HepG2 (cell line): ENCODE measurements at regions not wholly inside any gene's neighbourhood (a gene's known extent, or its start where the extent isn't known, plus 50 kb on each side); places are given as distances from the start of the nearest gene placed in this dataset.

Source experiments
- ATAC-seq: fragments of 200-7000 bp; cut with Tn5 transposase; 3 replicates; pipeline ENCODE4 v1.9.1; 2020; ENCODE audit warnings: mild to moderate bottlenecking, moderate library complexity
- BruUV-seq: library from RNA; stranded (reverse); fragments of 400-500 nt; replicated peaks from 2 replicates; lab custom pipeline; 2021; lab: Mats Ljungman, UMichigan
- CTCF ChIA-PET: fragments of 300-600 bp; formaldehyde crosslinking; extraction: SDS; loops from one replicate; lab custom pipeline; 2021; ENCODE audit warnings: low total read pairs, inconsistent platforms, low intra/inter-chr PET ratio; lab: Yijun Ruan, JAX
- POLR2A ChIA-PET: fragments of 350-600 bp; sonication (Branson Sonifier 250); formaldehyde crosslinking; loops from one replicate; lab custom pipeline; 2020; ENCODE audit warnings: antibody characterized with exemption, inconsistent platforms; lab: Yijun Ruan, JAX
- DNase-seq: peaks from one replicate; pipeline ENCODE4 v3.0.0-alpha.2; 2015; ENCODE audit warnings: low spot score
- FAIRE-seq: peaks from 3 replicates; lab custom pipeline; 2011; peaks lifted over from hg19 to GRCh38; lab: Jason Lieb, UNC
- H2AFZ ChIP-seq: one replicate; pipeline ENCODE4 v1.6.1; 2011; ENCODE audit warnings: low read length, inconsistent platforms
- H3K27ac ChIP-seq: fragments of 300-600 bp; 3 replicates; pipeline ENCODE4 v1.8.0; 2011; ENCODE audit warnings: mixed run types, mild to moderate bottlenecking, mixed read lengths, low read length, inconsistent platforms; ENCODE audit not compliant: insufficient read depth; ENCODE audit errors: extremely low read length
- H3K27me3 ChIP-seq, 2 experiments: fragments of 200-600 bp in 1 of 2; 2 replicates in 1 of 2; 3 replicates in 1 of 2; pipeline versions ENCODE4 v1.6.0 to v1.8.0; 2011; ENCODE audit warnings: low read length in 2 of 2, mild to moderate bottlenecking in 2 of 2, moderate library complexity in 2 of 2, inconsistent platforms in 1 of 2; ENCODE audit not compliant: insufficient read depth in 2 of 2, control insufficient read depth in 1 of 2
- H3K36me3 ChIP-seq, 2 experiments: fragments of 200-600 bp in 1 of 2; replicated peaks in 1 of 2; 2 replicates in 1 of 2; 3 replicates in 1 of 2; pipeline versions ENCODE4 v1.5.1 to v1.8.0; 2011; ENCODE audit warnings: low read length in 2 of 2, inconsistent platforms in 1 of 2; ENCODE audit not compliant: insufficient read depth in 2 of 2, control insufficient read depth in 1 of 2
- H3K4me1 ChIP-seq: 2 replicates; pipeline ENCODE4 v1.5.1; 2012; ENCODE audit warnings: low read length, inconsistent platforms; ENCODE audit not compliant: insufficient read depth
- H3K4me2 ChIP-seq: 2 replicates; pipeline ENCODE4 v1.6.0; 2011; ENCODE audit warnings: low read depth, low read length, inconsistent platforms
- H3K4me3 ChIP-seq, 3 experiments: fragments of 200-600 bp in 1 of 3; sonication (generic), shearing (Covaris generic) in 1 of 3; replicated peaks in 1 of 3; 2 replicates each; pipeline ENCODE4 v1.5.1; 2011 to 2016; ENCODE audit warnings: low read length in 3 of 3, inconsistent platforms in 2 of 3, low read depth in 2 of 3, mild to moderate bottlenecking in 2 of 3, control low read depth in 1 of 3, mixed read lengths in 1 of 3; ENCODE audit not compliant: insufficient read depth in 1 of 3
- H3K79me2 ChIP-seq: one replicate; pipeline ENCODE4 v1.6.1; 2011; ENCODE audit warnings: low read length, inconsistent platforms; ENCODE audit not compliant: insufficient read depth
- H3K9ac ChIP-seq: 2 replicates; pipeline ENCODE4 v1.6.0; 2011; ENCODE audit warnings: mild to moderate bottlenecking, low read depth, low read length, inconsistent platforms; ENCODE audit not compliant: insufficient read depth
- H3K9me3 ChIP-seq: 2 replicates; pipeline ENCODE4 v1.5.1; 2012; ENCODE audit warnings: mild to moderate bottlenecking, low read length
- H4K20me1 ChIP-seq: 2 replicates; pipeline ENCODE4 v1.6.0; 2011; ENCODE audit warnings: inconsistent platforms, mild to moderate bottlenecking, low read length, moderate library complexity; ENCODE audit not compliant: insufficient read depth
- FUBP1 ChIP-seq: sonication (generic); formaldehyde crosslinking; IDR thresholded peaks from 2 replicates; pipeline ENCODE4 v1.5.1; 2020; ENCODE audit warnings: missing genetic modification reagents, mild to moderate bottlenecking, borderline replicate concordance
- MTA1 ChIP-seq: sonication (generic); formaldehyde crosslinking; IDR thresholded peaks from 2 replicates; pipeline ENCODE4 v1.4.0; 2020; ENCODE audit warnings: missing genetic modification reagents, mild to moderate bottlenecking, borderline replicate concordance
- MTA3 ChIP-seq: sonication (generic); formaldehyde crosslinking; IDR thresholded peaks from 2 replicates; pipeline ENCODE4 v1.4.0; 2020; ENCODE audit warnings: missing genetic modification reagents
- NBN ChIP-seq: fragments of 450-650 bp; conservative IDR thresholded peaks from 2 replicates; pipeline ENCODE4 v1.6.1; 2017
- POGZ ChIP-seq: sonication (generic); formaldehyde crosslinking; IDR thresholded peaks from 2 replicates; pipeline ENCODE4 v1.4.0; 2020; ENCODE audit warnings: mild to moderate bottlenecking, missing genetic modification reagents
- SMARCC2 ChIP-seq: fragments of 450-650 bp; IDR thresholded peaks from 2 replicates; pipeline ENCODE4 v1.6.1; 2017; ENCODE audit warnings: antibody characterized with exemption, mild to moderate bottlenecking
- TAF1 ChIP-seq: sonication (generic); formaldehyde crosslinking; IDR thresholded peaks from 2 replicates; pipeline ENCODE4 v1.4.0; 2020; ENCODE audit warnings: missing genetic modification reagents
- ZBTB1 ChIP-seq: sonication (generic); formaldehyde crosslinking; IDR thresholded peaks from 2 replicates; pipeline ENCODE4 v1.4.0; 2020; ENCODE audit warnings: missing genetic modification reagents, borderline replicate concordance
- ZNF234 ChIP-seq: sonication (generic); formaldehyde crosslinking; conservative IDR thresholded peaks from 2 replicates; pipeline ENCODE4 v1.5.1; 2020; ENCODE audit warnings: mild to moderate bottlenecking, missing genetic modification reagents
- WGBS: methylation state at CpG from one replicate; pipeline ENCODE4 v1.1.6; 2017; ENCODE audit warnings: low lambda C conversion rate; 5-methylcytosine and 5-hydroxymethylcytosine counted together
- in situ Hi-C: cut with HindIII; loops from 2 replicates; pipeline ENCODE4 v1.10.0; 2017; ENCODE audit warnings: low pct_unique_long_range_greater_than_20kb; ENCODE audit not compliant: extremely low pct_ligation_motif_present
- intact Hi-C: fragments of 100-400 bp; cut with micrococcal nuclease; formaldehyde crosslinking; loops from one replicate; pipeline ENCODE4 v1.10.0; 2022; ENCODE audit not compliant: unreplicated experiment
- TF ChIP-seq, protein P1 (sequence below): sonication (generic); formaldehyde crosslinking; IDR thresholded peaks from 2 replicates; pipeline ENCODE4 v1.4.0; 2020; ENCODE audit warnings: missing genetic modification reagents, mild to moderate bottlenecking, borderline replicate concordance
- TF ChIP-seq, protein P2 (sequence below): fragments of 450-650 bp; IDR thresholded peaks from 2 replicates; pipeline ENCODE4 v1.6.1; 2017; ENCODE audit warnings: mild to moderate bottlenecking
- TF ChIP-seq, protein P3 (sequence below), 2 experiments: sonication (generic) in 1 of 2; formaldehyde crosslinking in 1 of 2; IDR thresholded peaks; 2 replicates each; pipeline versions ENCODE4 v1.4.0 to v1.6.1; 2018 to 2020; ENCODE audit warnings: missing genetic modification reagents in 2 of 2, borderline replicate concordance in 1 of 2, low read depth in 1 of 2, mild to moderate bottlenecking in 1 of 2, missing biosample characterization in 1 of 2

DNA sequence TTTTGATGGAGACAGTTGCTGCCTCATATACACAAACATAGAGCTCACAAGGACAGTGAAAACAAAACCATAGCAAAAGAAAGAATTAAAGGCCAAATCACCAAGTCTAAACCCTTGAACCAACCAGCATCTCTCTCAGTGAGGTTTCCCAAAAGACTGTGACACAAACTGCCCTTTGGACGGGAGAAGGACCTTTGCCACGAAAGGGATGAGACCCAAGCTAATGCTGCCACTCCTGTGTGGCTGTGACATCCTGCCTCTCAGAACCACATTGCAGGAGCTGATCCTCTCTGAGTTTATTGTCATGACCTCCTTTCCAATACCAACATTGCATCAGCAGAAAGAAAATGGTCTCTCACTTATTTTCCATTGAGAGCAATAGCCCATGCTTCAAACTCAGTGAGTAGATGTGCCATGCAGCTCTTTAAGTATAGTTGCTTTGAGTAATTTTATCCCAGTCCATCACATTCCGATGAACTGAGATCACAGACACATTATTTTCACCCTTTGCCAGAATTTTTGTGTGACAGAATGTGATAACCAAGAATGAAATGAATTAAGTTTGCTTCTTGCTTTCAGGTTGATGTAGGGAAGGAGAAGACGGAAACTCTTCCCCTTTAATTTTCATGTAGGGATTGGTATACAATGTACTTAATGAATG is 133.5 kb upstream of the IRS2 start:
- 23% methylated on average over 4 of the region's 4 CpGs for WGBS
- POLR2A ChIA-PET, result no interaction called here
- no peak for FAIRE-seq

More for the DNA sequence above, 133.5 kb upstream of the IRS2 start:
- Histone ChIP-seq H4K20me1 (no peaks in the 10 kb centered on the region), H3K4me3 (no peak overlapping the region), H3K9ac (no peak overlapping the region), H3K27ac (no peak overlapping the region), H3K27me3 (no peaks in the 10 kb centered on the region), H2AFZ (no peak overlapping the region), H3K4me2 (no peak overlapping the region), H3K36me3 (no peaks in the 10 kb centered on the region), H3K79me2 (no peaks in the 10 kb centered on the region), H3K4me1 (no peaks in the 10 kb centered on the region), H3K9me3 (no peaks in the 10 kb centered on the region)
- no TSS peak for BruUV-seq
- DNase-seq (no peak), ATAC-seq (no peak)
- TF ChIP-seq ZNF234 (CRISPR knock-in tag) (no peak), ZBTB1 (CRISPR knock-in tag) (no peak), SMARCC2 (no peak), POGZ (CRISPR knock-in tag) (no peak), MTA1 (CRISPR knock-in tag) (no peak), NBN (no peak), FUBP1 (CRISPR knock-in tag) (no peak), MTA3 (CRISPR knock-in tag) (no peak), TAF1 (CRISPR knock-in tag) (no peak)
- TF ChIP-seq, protein P1, sequence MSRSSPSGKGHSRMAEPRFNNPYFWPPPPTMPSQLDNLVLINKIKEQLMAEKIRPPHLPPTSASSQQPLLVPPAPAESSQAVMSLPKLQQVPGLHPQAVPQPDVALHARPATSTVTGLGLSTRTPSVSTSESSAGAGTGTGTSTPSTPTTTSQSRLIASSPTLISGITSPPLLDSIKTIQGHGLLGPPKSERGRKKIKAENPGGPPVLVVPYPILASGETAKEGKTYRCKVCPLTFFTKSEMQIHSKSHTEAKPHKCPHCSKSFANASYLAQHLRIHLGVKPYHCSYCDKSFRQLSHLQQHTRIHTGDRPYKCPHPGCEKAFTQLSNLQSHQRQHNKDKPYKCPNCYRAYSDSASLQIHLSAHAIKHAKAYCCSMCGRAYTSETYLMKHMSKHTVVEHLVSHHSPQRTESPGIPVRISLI (CRISPR knock-in tag), result no peak
- TF ChIP-seq, protein P2, sequence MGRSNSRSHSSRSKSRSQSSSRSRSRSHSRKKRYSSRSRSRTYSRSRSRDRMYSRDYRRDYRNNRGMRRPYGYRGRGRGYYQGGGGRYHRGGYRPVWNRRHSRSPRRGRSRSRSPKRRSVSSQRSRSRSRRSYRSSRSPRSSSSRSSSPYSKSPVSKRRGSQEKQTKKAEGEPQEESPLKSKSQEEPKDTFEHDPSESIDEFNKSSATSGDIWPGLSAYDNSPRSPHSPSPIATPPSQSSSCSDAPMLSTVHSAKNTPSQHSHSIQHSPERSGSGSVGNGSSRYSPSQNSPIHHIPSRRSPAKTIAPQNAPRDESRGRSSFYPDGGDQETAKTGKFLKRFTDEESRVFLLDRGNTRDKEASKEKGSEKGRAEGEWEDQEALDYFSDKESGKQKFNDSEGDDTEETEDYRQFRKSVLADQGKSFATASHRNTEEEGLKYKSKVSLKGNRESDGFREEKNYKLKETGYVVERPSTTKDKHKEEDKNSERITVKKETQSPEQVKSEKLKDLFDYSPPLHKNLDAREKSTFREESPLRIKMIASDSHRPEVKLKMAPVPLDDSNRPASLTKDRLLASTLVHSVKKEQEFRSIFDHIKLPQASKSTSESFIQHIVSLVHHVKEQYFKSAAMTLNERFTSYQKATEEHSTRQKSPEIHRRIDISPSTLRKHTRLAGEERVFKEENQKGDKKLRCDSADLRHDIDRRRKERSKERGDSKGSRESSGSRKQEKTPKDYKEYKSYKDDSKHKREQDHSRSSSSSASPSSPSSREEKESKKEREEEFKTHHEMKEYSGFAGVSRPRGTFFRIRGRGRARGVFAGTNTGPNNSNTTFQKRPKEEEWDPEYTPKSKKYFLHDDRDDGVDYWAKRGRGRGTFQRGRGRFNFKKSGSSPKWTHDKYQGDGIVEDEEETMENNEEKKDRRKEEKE, result no peak
- TF ChIP-seq, protein P3, sequence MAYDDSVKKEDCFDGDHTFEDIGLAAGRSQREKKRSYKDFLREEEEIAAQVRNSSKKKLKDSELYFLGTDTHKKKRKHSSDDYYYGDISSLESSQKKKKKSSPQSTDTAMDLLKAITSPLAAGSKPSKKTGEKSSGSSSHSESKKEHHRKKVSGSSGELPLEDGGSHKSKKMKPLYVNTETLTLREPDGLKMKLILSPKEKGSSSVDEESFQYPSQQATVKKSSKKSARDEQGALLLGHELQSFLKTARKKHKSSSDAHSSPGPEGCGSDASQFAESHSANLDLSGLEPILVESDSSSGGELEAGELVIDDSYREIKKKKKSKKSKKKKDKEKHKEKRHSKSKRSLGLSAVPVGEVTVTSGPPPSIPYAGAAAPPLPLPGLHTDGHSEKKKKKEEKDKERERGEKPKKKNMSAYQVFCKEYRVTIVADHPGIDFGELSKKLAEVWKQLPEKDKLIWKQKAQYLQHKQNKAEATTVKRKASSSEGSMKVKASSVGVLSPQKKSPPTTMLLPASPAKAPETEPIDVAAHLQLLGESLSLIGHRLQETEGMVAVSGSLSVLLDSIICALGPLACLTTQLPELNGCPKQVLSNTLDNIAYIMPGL (CRISPR knock-in tag; IDR thresholded peaks at IDR 0.05; ENCODE audit: borderline replicate concordance in 1 of 2, low read depth in 1 of 2), result no peak
- CTCF ChIA-PET, result no interaction called here
- in situ Hi-C loops, result no loop called here
- intact Hi-C loops, result no loop called here
